CD4-positive, alpha-beta T cell (primary cell): ENCODE measurements at regions not wholly inside any gene's neighbourhood (a gene's known extent, or its start where the extent isn't known, plus 50 kb on each side); places are given as distances from the start of the nearest gene placed in this dataset.

Experiments used
- ATAC-seq: fragments of 200-7000 bp; cut with Tn5 transposase; one replicate; pipeline ENCODE4 v1.10.0; 2022; ENCODE audit warnings: mild to moderate bottlenecking; ENCODE audit not compliant: poor library complexity
- CTCF ChIA-PET: fragments of 350-600 bp; sonication (Branson Sonifier 250); formaldehyde crosslinking; loops from one replicate; lab custom pipeline; 2021; ENCODE audit warnings: antibody characterized with exemption, inconsistent platforms; lab: Charles Lee
- POLR2A ChIA-PET: fragments of 350-600 bp; sonication (Branson Sonifier 250); formaldehyde crosslinking; loops from one replicate; lab custom pipeline; 2021; ENCODE audit warnings: antibody characterized with exemption, inconsistent platforms; lab: Charles Lee
- DNase-seq, 14 experiments: peaks; one replicate each; pipeline ENCODE4 v3.0.0-alpha.2; 2013 to 2020; ENCODE audit warnings: mixed read lengths in 2 of 14
- H3K27ac ChIP-seq, 2 donors: one replicate each; pipeline versions ENCODE4 v1.5.1 to v1.7.0; 2013; ENCODE audit warnings: low read length in 2 of 2, low read depth in 1 of 2, mild to moderate bottlenecking in 1 of 2
- H3K27me3 ChIP-seq, 2 experiments: 1 replicate in 1 of 2; 2 replicates in 1 of 2; pipeline versions ENCODE4 v1.6.1 to v1.7.0; 2013; ENCODE audit warnings: low read length in 2 of 2, control low read depth in 1 of 2, mild to moderate bottlenecking in 1 of 2, moderate library complexity in 1 of 2; ENCODE audit not compliant: insufficient read depth in 2 of 2, control insufficient read depth in 1 of 2
- H3K36me3 ChIP-seq: one replicate; pipeline ENCODE4 v1.6.1; 2013; ENCODE audit warnings: low read length, control low read depth; ENCODE audit not compliant: insufficient read depth
- H3K4me1 ChIP-seq: one replicate; pipeline ENCODE4 v1.6.1; 2013; ENCODE audit warnings: low read length, control low read depth; ENCODE audit not compliant: insufficient read depth
- H3K4me3 ChIP-seq: one replicate; pipeline ENCODE4 v1.5.1; 2013; ENCODE audit warnings: mild to moderate bottlenecking, low read length, moderate library complexity
- H3K9me3 ChIP-seq, 2 experiments: 1 replicate in 1 of 2; 2 replicates in 1 of 2; pipeline versions ENCODE4 v1.6.1 to v1.7.0; 2013; ENCODE audit warnings: low read length in 2 of 2, mild to moderate bottlenecking in 2 of 2, control low read depth in 1 of 2, moderate library complexity in 1 of 2; ENCODE audit not compliant: control insufficient read depth in 1 of 2, insufficient read depth in 1 of 2
- H3K27ac Mint-ChIP-seq: one replicate; pipeline ENCODE4 v1.8.0; 2020; ENCODE audit warnings: mixed read lengths
- H3K27me3 Mint-ChIP-seq: one replicate; pipeline ENCODE4 v1.8.0; 2021; ENCODE audit warnings: mixed read lengths
- H3K36me3 Mint-ChIP-seq: one replicate; pipeline ENCODE4 v1.8.0; 2021; ENCODE audit warnings: low read depth, mixed read lengths
- H3K4me1 Mint-ChIP-seq: one replicate; pipeline ENCODE4 v1.8.0; 2021; ENCODE audit warnings: low read depth, mixed read lengths
- H3K4me3 Mint-ChIP-seq: one replicate; pipeline ENCODE4 v1.8.0; 2020; ENCODE audit warnings: mild to moderate bottlenecking, mixed read lengths
- H3K9me3 Mint-ChIP-seq: one replicate; pipeline ENCODE4 v1.8.0; 2020; ENCODE audit warnings: mixed read lengths
- intact Hi-C, 2 experiments: fragments of 100-400 bp; cut with DNase I in 1 of 2; cut with micrococcal nuclease in 1 of 2; formaldehyde crosslinking; loops; one replicate each; pipeline versions ENCODE4 v1.15.1 to v1.9.0; 2023 to 2025; cut with DNase I, micrococcal nuclease
- TF ChIP-seq, protein P1 (sequence below): fragments of 200-600 bp; IDR thresholded peaks from one replicate; pipeline ENCODE4 v1.8.0; 2022; ENCODE audit warnings: antibody characterized with exemption, mild to moderate bottlenecking

DNA sequence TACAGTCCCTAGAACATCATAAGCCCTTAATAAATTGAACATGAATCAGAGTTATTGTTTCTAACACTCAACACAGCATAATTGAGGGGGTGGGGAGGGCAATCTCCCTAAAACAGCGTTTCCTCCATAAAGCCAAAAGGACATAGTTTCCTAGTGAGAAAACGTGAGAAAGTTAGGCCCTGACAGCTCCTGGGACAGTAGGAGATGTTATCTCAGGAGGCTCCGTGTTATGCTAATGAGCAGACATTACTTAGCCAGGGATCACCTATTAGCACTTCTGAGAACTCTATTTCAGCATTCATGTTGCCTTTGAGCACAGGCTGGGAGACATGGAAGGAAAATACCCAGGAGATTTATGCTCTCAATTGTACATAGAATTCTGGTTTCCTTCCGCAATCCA is 229.1 kb upstream of the ADAMTS9 start:
- Mint-ChIP-seq H3K27me3 (no peaks in the 10 kb centered on the region), H3K36me3 (no peaks in the 10 kb centered on the region), H3K4me3 (no peak overlapping the region), H3K4me1 (no peaks in the 10 kb centered on the region), H3K9me3 (peaks cover 2% of the 10 kb centered on the region), H3K27ac (no peak overlapping the region)
- ATAC-seq, result no peak
- Histone ChIP-seq H3K9me3 (peaks cover 0 to 3% of the 10 kb centered on the region in 2 experiments), H3K27ac (no peak overlapping the region), H3K36me3 (no peaks in the 10 kb centered on the region), H3K4me3 (no peak overlapping the region), H3K27me3 (no peaks in the 10 kb centered on the region), H3K4me1 (no peaks in the 10 kb centered on the region)
- TF ChIP-seq, protein P1, sequence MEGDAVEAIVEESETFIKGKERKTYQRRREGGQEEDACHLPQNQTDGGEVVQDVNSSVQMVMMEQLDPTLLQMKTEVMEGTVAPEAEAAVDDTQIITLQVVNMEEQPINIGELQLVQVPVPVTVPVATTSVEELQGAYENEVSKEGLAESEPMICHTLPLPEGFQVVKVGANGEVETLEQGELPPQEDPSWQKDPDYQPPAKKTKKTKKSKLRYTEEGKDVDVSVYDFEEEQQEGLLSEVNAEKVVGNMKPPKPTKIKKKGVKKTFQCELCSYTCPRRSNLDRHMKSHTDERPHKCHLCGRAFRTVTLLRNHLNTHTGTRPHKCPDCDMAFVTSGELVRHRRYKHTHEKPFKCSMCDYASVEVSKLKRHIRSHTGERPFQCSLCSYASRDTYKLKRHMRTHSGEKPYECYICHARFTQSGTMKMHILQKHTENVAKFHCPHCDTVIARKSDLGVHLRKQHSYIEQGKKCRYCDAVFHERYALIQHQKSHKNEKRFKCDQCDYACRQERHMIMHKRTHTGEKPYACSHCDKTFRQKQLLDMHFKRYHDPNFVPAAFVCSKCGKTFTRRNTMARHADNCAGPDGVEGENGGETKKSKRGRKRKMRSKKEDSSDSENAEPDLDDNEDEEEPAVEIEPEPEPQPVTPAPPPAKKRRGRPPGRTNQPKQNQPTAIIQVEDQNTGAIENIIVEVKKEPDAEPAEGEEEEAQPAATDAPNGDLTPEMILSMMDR, result no peak
- CTCF ChIA-PET, result no interaction called here
- POLR2A ChIA-PET, result no interaction called here
- intact Hi-C loops, result no loop called here
- DNase-seq, result no peak

DNA sequence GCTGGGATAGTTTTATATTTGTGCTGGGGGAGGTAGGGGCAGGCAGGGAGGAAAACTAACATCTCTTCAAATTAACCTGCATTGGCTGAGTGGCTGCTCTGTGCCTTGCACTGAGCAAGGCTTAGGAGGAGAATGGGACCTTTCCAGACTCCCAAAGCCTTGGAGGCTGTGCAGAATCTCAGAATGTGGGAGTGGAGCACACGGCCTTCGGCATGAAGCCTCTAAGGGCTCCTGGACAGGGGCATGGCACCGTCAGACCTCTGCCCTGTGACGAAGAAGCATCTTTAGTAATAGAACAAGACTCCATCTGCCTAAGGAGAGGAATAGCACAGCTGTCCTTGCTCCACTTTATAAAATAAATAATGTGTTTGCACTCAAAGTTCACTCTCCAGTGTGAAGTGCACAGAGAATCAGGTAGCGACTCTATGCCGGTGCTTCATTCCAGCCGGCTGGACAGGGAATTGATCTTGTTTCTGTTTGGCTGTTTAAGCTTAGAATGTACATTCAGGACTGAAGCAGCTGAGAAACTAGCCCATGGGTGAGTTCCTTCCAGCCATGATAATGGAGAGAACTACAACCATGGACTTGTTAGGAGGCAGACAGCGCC is 228.5 kb upstream of the ADAMTS9 start:
- CTCF ChIA-PET, result no interaction called here

DNA sequence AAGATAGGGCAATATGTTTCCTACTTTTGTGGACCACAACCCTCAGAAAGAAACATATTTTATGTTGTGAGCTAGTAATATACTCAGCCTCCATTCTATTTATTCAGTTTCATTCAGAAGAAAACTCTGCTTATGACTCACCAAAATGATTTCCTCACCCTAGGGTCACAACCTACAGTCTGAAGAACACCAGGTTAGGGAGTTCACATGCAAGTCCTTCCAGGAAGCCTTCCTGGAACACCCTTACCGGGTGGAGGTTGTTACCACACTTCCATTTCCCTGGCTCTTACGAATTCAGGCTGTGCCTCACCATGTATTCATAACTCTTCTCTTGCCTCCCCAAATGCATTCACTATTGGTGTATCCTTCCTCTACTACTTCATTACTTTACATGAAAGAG is 228.0 kb upstream of the ADAMTS9 start:
- peaks cover 0 to 7% of the 10 kb centered on the region in 2 experiments for H3K9me3 ChIP-seq
- ChIA-PET POLR2A (no interaction called here), CTCF (no interaction called here)
- no peaks in the 10 kb centered on the region for H3K36me3 ChIP-seq
- no peaks in the 10 kb centered on the region for H3K27me3 ChIP-seq
- H3K27ac ChIP-seq, result no peak overlapping the region
- Mint-ChIP-seq H3K27ac (no peak overlapping the region), H3K4me1 (no peaks in the 10 kb centered on the region), H3K36me3 (no peaks in the 10 kb centered on the region), H3K27me3 (no peaks in the 10 kb centered on the region), H3K9me3 (peaks cover 2% of the 10 kb centered on the region), H3K4me3 (no peak overlapping the region)
- TF ChIP-seq, protein P1, result no peak
- intact Hi-C loops, result no loop called here
- no peaks in the 10 kb centered on the region for H3K4me1 ChIP-seq
- DNase-seq, result no peak
- no peak for ATAC-seq
- H3K4me3 ChIP-seq, result no peak overlapping the region

More for the DNA sequence above, 228.5 kb upstream of the ADAMTS9 start:
- POLR2A ChIA-PET, result no interaction called here
- H3K36me3 ChIP-seq, result no peaks in the 10 kb centered on the region
- H3K27me3 ChIP-seq, result no peaks in the 10 kb centered on the region
- TF ChIP-seq, protein P1, result no peak
- no peaks in the 10 kb centered on the region for H3K4me1 ChIP-seq
- H3K27ac Mint-ChIP-seq, result no peak overlapping the region
- no peak overlapping the region for H3K27ac ChIP-seq
- no peaks in the 10 kb centered on the region for H3K36me3 Mint-ChIP-seq
- no peaks in the 10 kb centered on the region for H3K27me3 Mint-ChIP-seq
- H3K4me3 Mint-ChIP-seq, result no peak overlapping the region
- no peak overlapping the region for H3K4me3 ChIP-seq
- ATAC-seq (no peak), DNase-seq (no peak)
- no peaks in the 10 kb centered on the region for H3K4me1 Mint-ChIP-seq
- H3K9me3 Mint-ChIP-seq, result peaks cover 2% of the 10 kb centered on the region
- H3K9me3 ChIP-seq, result peaks cover 0 to 7% of the 10 kb centered on the region in 2 experiments
- intact Hi-C loops, result no loop called here
